ENCODE measurements at regions not wholly inside any gene's neighbourhood (a gene's known extent, or its start where the extent isn't known, plus 50 kb on each side); places are given as distances from the start of the nearest gene placed in this dataset.

DNA sequence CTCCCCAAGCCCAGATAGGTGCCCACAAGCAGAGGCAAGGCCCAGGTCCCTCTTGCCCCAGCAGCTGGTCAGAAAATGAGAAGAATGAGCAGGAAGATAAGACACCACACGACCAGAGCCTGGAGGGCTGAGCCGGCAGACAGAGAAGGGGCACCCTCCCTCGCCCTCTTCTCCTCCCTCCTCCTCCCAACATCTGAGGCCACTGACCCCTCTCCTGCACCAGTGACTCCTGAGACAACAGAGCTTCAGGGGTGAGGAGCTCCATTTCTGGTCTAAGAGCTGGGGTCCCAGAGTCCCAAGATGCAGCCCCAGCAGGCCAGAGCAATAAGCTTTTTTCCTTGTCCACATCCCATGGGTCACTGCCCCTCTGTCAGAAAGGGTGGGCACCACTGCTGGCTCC lies 159.2 kb downstream of the TRIM29 start (continued):
- TF ChIP-seq ZXDC (CRISPR knock-in tag; IDR thresholded peaks at IDR 0.05) (no peak), ATF1 (CRISPR knock-in tag; IDR thresholded peaks at IDR 0.05) (no peak), FOXA1 (IDR thresholded peaks at IDR 0.05) (no peak), FOXA1 (CRISPR knock-in tag; IDR thresholded peaks at IDR 0.05) (no peak), ZFP41 (CRISPR knock-in tag; IDR thresholded peaks at IDR 0.05; ENCODE audit: borderline replicate concordance) (no peak), ZNF484 (CRISPR knock-in tag; IDR thresholded peaks at IDR 0.05; ENCODE audit: borderline replicate concordance, low read depth) (no peak), ZNF567 (CRISPR knock-in tag; IDR thresholded peaks at IDR 0.05; ENCODE audit: borderline replicate concordance) (no peak), ZNF724P (CRISPR knock-in tag; IDR thresholded peaks at IDR 0.05; ENCODE audit: borderline replicate concordance) (no peak), ZNF274 (CRISPR knock-in tag; IDR thresholded peaks at IDR 0.05) (no peak), RBAK (CRISPR knock-in tag; IDR thresholded peaks at IDR 0.05) (no peak)
- TF ChIP-seq, protein P1, sequence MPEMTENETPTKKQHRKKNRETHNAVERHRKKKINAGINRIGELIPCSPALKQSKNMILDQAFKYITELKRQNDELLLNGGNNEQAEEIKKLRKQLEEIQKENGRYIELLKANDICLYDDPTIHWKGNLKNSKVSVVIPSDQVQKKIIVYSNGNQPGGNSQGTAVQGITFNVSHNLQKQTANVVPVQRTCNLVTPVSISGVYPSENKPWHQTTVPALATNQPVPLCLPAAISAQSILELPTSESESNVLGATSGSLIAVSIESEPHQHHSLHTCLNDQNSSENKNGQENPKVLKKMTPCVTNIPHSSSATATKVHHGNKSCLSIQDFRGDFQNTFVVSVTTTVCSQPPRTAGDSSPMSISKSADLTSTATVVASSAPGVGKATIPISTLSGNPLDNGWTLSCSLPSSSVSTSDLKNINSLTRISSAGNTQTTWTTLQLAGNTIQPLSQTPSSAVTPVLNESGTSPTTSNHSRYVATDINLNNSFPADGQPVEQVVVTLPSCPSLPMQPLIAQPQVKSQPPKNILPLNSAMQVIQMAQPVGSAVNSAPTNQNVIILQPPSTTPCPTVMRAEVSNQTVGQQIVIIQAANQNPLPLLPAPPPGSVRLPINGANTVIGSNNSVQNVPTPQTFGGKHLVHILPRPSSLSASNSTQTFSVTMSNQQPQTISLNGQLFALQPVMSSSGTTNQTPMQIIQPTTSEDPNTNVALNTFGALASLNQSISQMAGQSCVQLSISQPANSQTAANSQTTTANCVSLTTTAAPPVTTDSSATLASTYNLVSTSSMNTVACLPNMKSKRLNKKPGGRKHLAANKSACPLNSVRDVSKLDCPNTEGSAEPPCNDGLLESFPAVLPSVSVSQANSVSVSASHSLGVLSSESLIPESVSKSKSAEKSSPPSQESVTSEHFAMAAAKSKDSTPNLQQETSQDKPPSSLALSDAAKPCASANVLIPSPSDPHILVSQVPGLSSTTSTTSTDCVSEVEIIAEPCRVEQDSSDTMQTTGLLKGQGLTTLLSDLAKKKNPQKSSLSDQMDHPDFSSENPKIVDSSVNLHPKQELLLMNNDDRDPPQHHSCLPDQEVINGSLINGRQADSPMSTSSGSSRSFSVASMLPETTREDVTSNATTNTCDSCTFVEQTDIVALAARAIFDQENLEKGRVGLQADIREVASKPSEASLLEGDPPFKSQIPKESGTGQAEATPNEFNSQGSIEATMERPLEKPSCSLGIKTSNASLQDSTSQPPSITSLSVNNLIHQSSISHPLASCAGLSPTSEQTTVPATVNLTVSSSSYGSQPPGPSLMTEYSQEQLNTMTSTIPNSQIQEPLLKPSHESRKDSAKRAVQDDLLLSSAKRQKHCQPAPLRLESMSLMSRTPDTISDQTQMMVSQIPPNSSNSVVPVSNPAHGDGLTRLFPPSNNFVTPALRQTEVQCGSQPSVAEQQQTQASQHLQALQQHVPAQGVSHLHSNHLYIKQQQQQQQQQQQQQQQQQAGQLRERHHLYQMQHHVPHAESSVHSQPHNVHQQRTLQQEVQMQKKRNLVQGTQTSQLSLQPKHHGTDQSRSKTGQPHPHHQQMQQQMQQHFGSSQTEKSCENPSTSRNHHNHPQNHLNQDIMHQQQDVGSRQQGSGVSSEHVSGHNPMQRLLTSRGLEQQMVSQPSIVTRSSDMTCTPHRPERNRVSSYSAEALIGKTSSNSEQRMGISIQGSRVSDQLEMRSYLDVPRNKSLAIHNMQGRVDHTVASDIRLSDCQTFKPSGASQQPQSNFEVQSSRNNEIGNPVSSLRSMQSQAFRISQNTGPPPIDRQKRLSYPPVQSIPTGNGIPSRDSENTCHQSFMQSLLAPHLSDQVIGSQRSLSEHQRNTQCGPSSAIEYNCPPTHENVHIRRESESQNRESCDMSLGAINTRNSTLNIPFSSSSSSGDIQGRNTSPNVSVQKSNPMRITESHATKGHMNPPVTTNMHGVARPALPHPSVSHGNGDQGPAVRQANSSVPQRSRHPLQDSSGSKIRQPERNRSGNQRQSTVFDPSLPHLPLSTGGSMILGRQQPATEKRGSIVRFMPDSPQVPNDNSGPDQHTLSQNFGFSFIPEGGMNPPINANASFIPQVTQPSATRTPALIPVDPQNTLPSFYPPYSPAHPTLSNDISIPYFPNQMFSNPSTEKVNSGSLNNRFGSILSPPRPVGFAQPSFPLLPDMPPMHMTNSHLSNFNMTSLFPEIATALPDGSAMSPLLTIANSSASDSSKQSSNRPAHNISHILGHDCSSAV (CRISPR knock-in tag; IDR thresholded peaks at IDR 0.05; ENCODE audit: borderline replicate concordance), result no peak

Data from HepG2 (cell line).